Parathyroid adenoma (tissue), 2 donors: ENCODE measurements at regions not wholly inside any gene's neighbourhood (a gene's known extent, or its start where the extent isn't known, plus 50 kb on each side); places are given as distances from the start of the nearest gene placed in this dataset.
A peak's percentile ranks its signal among the peaks of the same experiment; 100 is the strongest.
"Not testable (repeated sequence)": the region's sequence is repeated elsewhere in the genome, so short reads cannot be mapped to it uniquely, and the experiment has no call there.

Source experiments
- H2AFZ ChIP-seq: fragments of 300-600 bp; sonication (generic); one replicate; pipeline ENCODE4 v1.7.0; 2017; ENCODE audit warnings: antibody characterized with exemption, mild to moderate bottlenecking
- H3K27ac ChIP-seq: fragments of 300-600 bp; sonication (generic); one replicate; pipeline ENCODE4 v1.7.0; 2017
- H3K27me3 ChIP-seq: fragments of 300-600 bp; sonication (generic); one replicate; pipeline ENCODE4 v1.7.0; 2017; ENCODE audit warnings: low read length; ENCODE audit not compliant: control insufficient read depth, insufficient read depth
- H3K36me3 ChIP-seq: fragments of 300-600 bp; sonication (generic); one replicate; pipeline ENCODE4 v1.7.0; 2017; ENCODE audit warnings: low read length; ENCODE audit not compliant: control insufficient read depth, insufficient read depth
- H3K4me1 ChIP-seq: fragments of 300-600 bp; sonication (generic); one replicate; pipeline ENCODE4 v1.7.0; 2017; ENCODE audit warnings: control low read depth
- H3K4me2 ChIP-seq: fragments of 300-600 bp; sonication (generic); one replicate; pipeline ENCODE4 v1.7.0; 2017; ENCODE audit warnings: low read length
- H3K4me3 ChIP-seq: fragments of 300-600 bp; sonication (generic); one replicate; pipeline ENCODE4 v1.7.0; 2017; ENCODE audit warnings: low read depth, low read length
- H3K79me2 ChIP-seq: fragments of 300-600 bp; sonication (generic); one replicate; pipeline ENCODE4 v1.7.0; 2017; ENCODE audit warnings: control low read depth
- H3K9ac ChIP-seq: fragments of 300-600 bp; sonication (generic); one replicate; pipeline ENCODE4 v1.7.0; 2017; ENCODE audit warnings: mild to moderate bottlenecking
- H3K9me3 ChIP-seq: fragments of 300-600 bp; sonication (generic); one replicate; pipeline ENCODE4 v1.7.0; 2017; ENCODE audit warnings: low read length; ENCODE audit not compliant: control insufficient read depth
- TF ChIP-seq, protein P1 (sequence below): fragments of 300-600 bp; sonication (generic); IDR thresholded peaks from one replicate; pipeline ENCODE4 v1.7.0; 2017; ENCODE audit warnings: antibody characterized with exemption, mild to moderate bottlenecking
- donor health status: primary hyperparathyroidism.

DNA sequence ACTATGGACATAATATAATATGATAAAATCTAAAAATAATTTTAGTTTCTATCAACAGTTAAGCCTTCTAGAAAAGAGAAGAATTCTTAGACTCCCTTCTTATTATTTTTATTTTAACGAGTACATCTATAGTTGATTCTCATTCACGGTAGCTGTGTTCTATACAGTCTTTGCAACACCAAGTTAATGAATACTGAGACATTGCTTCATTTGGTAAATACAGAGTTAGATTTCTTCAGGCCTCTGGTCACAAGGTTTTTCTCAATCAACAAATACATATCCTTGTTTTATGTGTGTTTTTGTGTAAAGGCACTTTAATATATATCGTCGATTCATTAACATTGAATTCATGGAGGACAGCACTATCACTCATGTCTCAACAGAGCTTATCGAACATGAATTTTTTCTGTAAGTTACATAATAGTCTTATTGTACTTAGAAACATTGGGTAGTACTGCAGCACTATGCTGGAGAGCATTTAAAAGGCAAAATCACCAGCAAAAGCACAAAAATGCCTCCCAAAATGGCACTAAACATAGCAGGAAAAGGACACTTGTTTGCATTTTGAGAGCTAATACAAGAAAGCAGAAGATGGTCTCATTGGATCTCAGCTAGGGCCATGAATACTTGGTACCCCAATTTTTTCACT, 239.0 kb downstream of the FGF10 start:
- Histone ChIP-seq H2AFZ (no peak overlapping the region), H3K27me3 (no peaks in the 10 kb centered on the region), H3K79me2 (no peaks in the 10 kb centered on the region), H3K9ac (no peak overlapping the region), H3K9me3 (no peaks in the 10 kb centered on the region), H3K27ac (no peak overlapping the region), H3K4me1 (no peaks in the 10 kb centered on the region), H3K36me3 (no peaks in the 10 kb centered on the region), H3K4me3 (no peak overlapping the region), H3K4me2 (no peak overlapping the region)
- TF ChIP-seq, protein P1, sequence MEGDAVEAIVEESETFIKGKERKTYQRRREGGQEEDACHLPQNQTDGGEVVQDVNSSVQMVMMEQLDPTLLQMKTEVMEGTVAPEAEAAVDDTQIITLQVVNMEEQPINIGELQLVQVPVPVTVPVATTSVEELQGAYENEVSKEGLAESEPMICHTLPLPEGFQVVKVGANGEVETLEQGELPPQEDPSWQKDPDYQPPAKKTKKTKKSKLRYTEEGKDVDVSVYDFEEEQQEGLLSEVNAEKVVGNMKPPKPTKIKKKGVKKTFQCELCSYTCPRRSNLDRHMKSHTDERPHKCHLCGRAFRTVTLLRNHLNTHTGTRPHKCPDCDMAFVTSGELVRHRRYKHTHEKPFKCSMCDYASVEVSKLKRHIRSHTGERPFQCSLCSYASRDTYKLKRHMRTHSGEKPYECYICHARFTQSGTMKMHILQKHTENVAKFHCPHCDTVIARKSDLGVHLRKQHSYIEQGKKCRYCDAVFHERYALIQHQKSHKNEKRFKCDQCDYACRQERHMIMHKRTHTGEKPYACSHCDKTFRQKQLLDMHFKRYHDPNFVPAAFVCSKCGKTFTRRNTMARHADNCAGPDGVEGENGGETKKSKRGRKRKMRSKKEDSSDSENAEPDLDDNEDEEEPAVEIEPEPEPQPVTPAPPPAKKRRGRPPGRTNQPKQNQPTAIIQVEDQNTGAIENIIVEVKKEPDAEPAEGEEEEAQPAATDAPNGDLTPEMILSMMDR, result no peak

DNA sequence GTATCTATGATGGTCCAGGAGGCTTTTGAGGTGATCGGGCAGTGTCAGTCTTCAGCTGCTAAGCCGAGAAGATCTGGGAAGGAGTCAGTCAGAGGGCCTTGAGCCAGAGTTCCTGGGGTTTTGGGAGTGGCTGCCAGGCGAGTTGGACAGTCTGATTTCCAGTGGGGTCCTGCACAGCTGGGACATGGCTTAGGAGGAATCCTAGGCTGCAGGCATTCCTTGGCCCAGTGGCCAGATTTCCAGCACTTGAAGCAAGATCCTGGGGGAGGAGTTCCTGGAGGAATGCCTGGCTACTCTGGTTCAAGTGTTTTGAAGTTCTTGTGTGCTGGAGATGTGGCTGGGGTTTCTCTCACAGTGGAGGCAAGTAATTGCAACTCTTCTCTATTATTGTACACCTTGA, 271.3 kb downstream of the FGF10 start:
- H3K27me3 ChIP-seq, H3K4me1 ChIP-seq, H3K9ac ChIP-seq, H3K9me3 ChIP-seq, H3K79me2 ChIP-seq, H3K36me3 ChIP-seq, H3K4me3 ChIP-seq, H3K4me2 ChIP-seq, H2AFZ ChIP-seq, H3K27ac ChIP-seq: not testable (repeated sequence)

DNA sequence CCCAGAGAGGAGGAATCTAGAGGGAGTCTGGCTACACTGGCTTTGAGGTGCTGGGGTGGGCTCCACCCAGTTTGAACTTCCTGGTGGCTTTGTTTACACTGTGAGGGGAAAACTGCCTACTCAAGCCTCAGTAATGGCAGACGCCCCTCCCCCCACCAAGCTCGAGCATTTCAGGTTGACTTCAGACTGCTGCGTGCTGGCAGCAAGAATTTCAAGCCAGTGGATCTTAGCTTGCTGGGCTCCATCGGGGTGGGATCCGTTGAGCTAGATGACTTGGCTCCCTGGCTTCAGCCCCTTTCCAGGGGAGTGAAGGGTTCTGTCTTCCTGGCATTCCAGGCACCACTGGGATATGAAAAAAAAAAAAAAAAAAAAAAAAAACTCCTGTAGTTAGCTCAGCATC, 281.0 kb downstream of the FGF10 start:
- H3K27me3 ChIP-seq, H3K4me3 ChIP-seq, H3K27ac ChIP-seq, H2AFZ ChIP-seq, H3K9ac ChIP-seq, H3K36me3 ChIP-seq, H3K79me2 ChIP-seq, H3K4me2 ChIP-seq, H3K4me1 ChIP-seq, H3K9me3 ChIP-seq: not testable (repeated sequence)

DNA sequence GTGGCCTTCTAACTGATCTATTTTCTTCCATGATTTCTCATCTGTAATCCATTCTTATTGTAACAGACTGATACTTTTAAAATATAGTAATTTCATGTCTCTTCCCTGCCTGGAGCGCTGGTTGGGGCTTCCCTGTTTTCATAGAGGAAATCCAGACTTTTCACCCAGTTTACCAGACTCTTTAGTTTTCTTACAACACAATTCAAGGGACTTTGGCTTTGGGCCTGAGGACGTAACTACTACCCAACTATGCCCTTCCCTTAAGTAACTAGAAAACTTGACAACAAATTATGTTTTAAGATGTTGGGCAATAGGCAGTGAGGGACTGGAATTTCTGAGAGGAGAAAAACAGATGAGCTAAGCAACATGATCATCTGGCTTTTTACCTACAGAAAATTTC, 289.6 kb downstream of the FGF10 start:
- no peaks in the 10 kb centered on the region for H3K27me3 ChIP-seq
- no peak overlapping the region for H3K27ac ChIP-seq
- no peaks in the 10 kb centered on the region for H3K9me3 ChIP-seq
- TF ChIP-seq, protein P1, result no peak
- H3K79me2 ChIP-seq, result no peaks in the 10 kb centered on the region
- H3K4me2 ChIP-seq, result no peak overlapping the region
- no peak overlapping the region for H3K9ac ChIP-seq
- no peak overlapping the region for H2AFZ ChIP-seq
- no peaks in the 10 kb centered on the region for H3K36me3 ChIP-seq
- H3K4me3 ChIP-seq, result no peak overlapping the region
- H3K4me1 ChIP-seq, result no peaks in the 10 kb centered on the region

DNA sequence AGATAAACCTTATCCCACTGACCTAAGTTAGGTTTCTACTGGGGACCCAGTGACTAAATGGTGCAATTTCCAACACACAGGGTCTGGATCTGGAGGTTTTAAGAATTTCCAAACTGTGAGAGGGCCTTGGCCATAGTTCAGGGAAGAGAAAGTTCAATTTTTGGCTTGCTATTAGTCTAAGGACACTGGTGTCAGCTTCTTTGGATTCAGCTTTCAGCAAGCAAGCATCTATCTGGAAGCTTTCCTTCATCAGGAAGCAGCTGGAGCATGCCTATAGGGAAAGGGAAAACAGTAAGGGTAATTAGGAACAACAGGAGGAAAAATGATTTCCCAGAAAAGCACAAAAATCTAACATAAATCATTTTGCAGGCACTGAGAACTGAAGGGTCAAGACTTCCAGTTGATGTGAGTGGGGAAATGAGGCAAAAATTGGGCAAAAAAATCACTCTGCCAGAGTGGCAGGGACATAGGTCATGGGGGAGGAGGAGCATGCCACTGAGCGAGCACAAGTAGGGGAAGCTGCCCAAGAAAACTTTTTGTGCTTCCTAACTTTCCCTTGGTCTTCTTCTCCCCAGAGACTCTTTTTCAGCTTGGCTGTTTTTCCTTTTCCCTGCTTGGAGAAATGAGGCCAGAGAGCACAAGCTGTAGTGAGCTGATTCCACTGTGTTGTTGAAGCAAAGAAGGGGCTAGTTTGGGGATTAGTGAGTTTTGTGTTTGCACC, 299.6 kb downstream of the FGF10 start:
- no peak overlapping the region for H3K9ac ChIP-seq
- no peaks in the 10 kb centered on the region for H3K9me3 ChIP-seq
- H3K27me3 ChIP-seq, result no peaks in the 10 kb centered on the region
- H3K27ac ChIP-seq, result no peak overlapping the region
- TF ChIP-seq, protein P1, result no peak
- no peaks in the 10 kb centered on the region for H3K36me3 ChIP-seq
- peak overlapping the region; percentile 13 for H2AFZ ChIP-seq
- H3K4me1 ChIP-seq, result no peaks in the 10 kb centered on the region
- no peak overlapping the region for H3K4me2 ChIP-seq
- H3K79me2 ChIP-seq, result no peaks in the 10 kb centered on the region
- no peak overlapping the region for H3K4me3 ChIP-seq
